Activated T-helper 2 cell treated with anti-CD3 and anti-CD28 coated beads, Interferon-gamma antibody, Interleukin-2, Interleukin-4, amounts not matched to agents 10 μg/mL and 5 μg/mL and 100 μg/mL, durations not matched to agents 14 hours and 24 hours and 36 hours (primary cell): ENCODE measurements at regions not wholly inside any gene's neighbourhood (a gene's known extent, or its start where the extent isn't known, plus 50 kb on each side); places are given as distances from the start of the nearest gene placed in this dataset.

Experiments
- DNase-seq: peaks from one replicate; pipeline ENCODE4 v3.0.0; 2021; ENCODE audit warnings: low spot score
- H3K27ac Mint-ChIP-seq: one replicate; pipeline ENCODE4 v1.8.0; 2021; ENCODE audit warnings: mixed read lengths
- H3K27me3 Mint-ChIP-seq: one replicate; pipeline ENCODE4 v1.8.0; 2021; ENCODE audit warnings: low read depth, mixed read lengths
- H3K36me3 Mint-ChIP-seq: one replicate; pipeline ENCODE4 v1.8.0; 2021; ENCODE audit warnings: low read depth, mixed read lengths
- H3K4me1 Mint-ChIP-seq: one replicate; pipeline ENCODE4 v1.8.0; 2021; ENCODE audit warnings: low read depth, mixed read lengths
- H3K4me3 Mint-ChIP-seq: one replicate; pipeline ENCODE4 v1.8.0; 2021; ENCODE audit warnings: low read depth, mild to moderate bottlenecking, moderate library complexity, mixed read lengths
- H3K9me3 Mint-ChIP-seq: one replicate; pipeline ENCODE4 v1.8.0; 2021; ENCODE audit warnings: mixed read lengths
- intact Hi-C: fragments of 100-400 bp; cut with micrococcal nuclease; formaldehyde crosslinking; loops from one replicate; pipeline ENCODE4 v1.15.1; 2023

DNA sequence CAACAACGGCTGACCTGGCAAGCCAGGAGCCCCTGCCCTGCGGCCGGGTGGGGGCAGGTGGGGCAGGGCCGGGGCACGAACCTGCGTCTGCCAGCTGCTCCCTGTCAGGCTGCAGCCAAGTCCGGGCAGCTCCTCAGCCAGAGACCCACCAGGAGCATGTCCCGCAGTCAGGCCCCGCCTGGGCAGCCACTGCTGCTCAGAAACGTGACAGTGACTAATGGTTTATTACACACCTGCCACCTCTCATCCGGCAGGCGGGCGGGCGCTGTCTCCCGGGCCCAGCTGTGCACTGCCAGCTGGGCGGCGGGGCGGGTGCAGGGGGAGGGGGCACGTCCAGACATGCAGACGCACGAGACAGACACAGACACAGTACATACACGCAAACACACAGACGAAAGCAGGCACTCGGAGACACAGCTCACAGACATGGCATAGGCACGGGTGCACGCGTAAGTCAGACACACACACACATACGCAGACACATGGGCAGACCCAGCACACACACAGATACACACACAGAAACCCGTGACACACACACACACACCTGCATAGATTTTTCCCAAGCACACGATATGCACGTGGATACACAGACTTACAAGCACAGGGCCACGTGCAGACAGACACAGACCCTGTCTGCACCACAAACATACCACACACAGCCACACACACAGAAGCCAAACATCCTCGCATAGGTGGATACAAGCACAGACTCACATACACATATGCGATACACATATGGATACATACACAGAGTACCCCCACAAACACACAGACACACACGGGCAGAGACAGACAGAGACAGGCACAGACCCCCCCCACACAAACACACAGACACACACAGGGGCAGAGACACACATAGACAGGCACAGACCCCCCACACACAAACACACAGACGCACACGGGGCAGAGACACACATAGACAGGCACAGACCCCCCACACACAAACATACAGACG lies 248.3 kb upstream of the CIBAR2 start:
- Mint-ChIP-seq H3K4me3 (no peak overlapping the region), H3K27me3 (no peaks in the 10 kb centered on the region), H3K27ac (no peak overlapping the region), H3K36me3 (no peaks in the 10 kb centered on the region), H3K4me1 (no peaks in the 10 kb centered on the region), H3K9me3 (no peaks in the 10 kb centered on the region)
- intact Hi-C loops, result no loop called here
- DNase-seq, result no peak

DNA sequence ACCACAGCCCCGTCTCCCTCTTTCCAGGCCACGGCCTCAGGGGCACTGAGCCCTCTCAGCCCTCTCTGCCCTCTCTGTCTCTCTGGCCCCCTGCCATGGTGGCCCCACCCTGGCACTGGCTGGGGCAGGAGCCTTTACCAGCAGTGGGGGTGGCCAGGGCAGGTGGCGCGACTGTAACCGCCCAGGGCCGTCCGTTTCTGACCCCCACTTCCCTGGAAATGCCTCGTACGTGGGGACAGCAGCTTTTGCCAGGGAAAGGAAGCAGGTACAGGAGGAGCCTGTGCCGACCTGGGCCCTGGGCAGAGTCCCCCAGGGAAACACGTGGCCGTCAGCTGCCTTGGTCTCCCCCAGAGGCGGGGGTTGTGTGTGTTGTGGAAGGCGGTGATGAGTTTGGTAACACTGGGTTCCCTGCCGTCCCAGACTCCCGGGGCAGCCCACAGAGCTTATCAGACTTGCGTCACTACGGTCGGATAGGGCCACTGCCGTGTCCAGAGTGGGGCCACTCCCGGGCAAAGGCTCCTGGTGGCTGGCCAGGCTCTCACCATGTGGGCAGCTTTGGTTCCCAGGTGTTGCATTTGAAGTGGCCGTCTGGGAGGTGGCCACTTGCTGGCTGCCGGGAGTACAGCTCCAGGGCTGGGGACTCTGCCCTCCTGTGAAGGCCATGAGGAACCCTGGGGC lies 249.3 kb upstream of the CIBAR2 start:
- no peak overlapping the region for H3K27ac Mint-ChIP-seq
- H3K4me1 Mint-ChIP-seq, result no peaks in the 10 kb centered on the region
- no peak overlapping the region for H3K4me3 Mint-ChIP-seq
- DNase-seq, result no peak
- H3K9me3 Mint-ChIP-seq, result no peaks in the 10 kb centered on the region
- intact Hi-C loops, result no loop called here
- H3K36me3 Mint-ChIP-seq, result no peaks in the 10 kb centered on the region
- no peaks in the 10 kb centered on the region for H3K27me3 Mint-ChIP-seq

- H3K27ac Mint-ChIP-seq, result no peak overlapping the region
- intact Hi-C loops, result no loop called here
- no peaks in the 10 kb centered on the region for H3K36me3 Mint-ChIP-seq
- no peaks in the 10 kb centered on the region for H3K4me1 Mint-ChIP-seq
- H3K4me3 Mint-ChIP-seq, result no peak overlapping the region
- no peaks in the 10 kb centered on the region for H3K27me3 Mint-ChIP-seq
- no peak for DNase-seq
- no peaks in the 10 kb centered on the region for H3K9me3 Mint-ChIP-seq
These were observed 250.2 kb upstream of the CIBAR2 start for GRCh38 chr16:85362443-85362842.

GRCh38 chr16:85363427-85363826 lies 249.7 kb upstream of the GSE1 start:
- H3K36me3 Mint-ChIP-seq, result no peaks in the 10 kb centered on the region
- no peak for DNase-seq
- no peaks in the 10 kb centered on the region for H3K27me3 Mint-ChIP-seq
- no peak overlapping the region for H3K27ac Mint-ChIP-seq
- intact Hi-C loops, result no loop called here
- no peaks in the 10 kb centered on the region for H3K9me3 Mint-ChIP-seq
- H3K4me3 Mint-ChIP-seq, result no peak overlapping the region
- no peaks in the 10 kb centered on the region for H3K4me1 Mint-ChIP-seq

- Mint-ChIP-seq H3K9me3 (no peaks in the 10 kb centered on the region), H3K27ac (no peak overlapping the region), H3K4me3 (no peak overlapping the region), H3K36me3 (no peaks in the 10 kb centered on the region), H3K27me3 (no peaks in the 10 kb centered on the region), H3K4me1 (no peaks in the 10 kb centered on the region)
- intact Hi-C loops, result no loop called here
- DNase-seq, result no peak
These were observed 249.2 kb upstream of the GSE1 start for GRCh38 chr16:85363881-85364280.

DNA sequence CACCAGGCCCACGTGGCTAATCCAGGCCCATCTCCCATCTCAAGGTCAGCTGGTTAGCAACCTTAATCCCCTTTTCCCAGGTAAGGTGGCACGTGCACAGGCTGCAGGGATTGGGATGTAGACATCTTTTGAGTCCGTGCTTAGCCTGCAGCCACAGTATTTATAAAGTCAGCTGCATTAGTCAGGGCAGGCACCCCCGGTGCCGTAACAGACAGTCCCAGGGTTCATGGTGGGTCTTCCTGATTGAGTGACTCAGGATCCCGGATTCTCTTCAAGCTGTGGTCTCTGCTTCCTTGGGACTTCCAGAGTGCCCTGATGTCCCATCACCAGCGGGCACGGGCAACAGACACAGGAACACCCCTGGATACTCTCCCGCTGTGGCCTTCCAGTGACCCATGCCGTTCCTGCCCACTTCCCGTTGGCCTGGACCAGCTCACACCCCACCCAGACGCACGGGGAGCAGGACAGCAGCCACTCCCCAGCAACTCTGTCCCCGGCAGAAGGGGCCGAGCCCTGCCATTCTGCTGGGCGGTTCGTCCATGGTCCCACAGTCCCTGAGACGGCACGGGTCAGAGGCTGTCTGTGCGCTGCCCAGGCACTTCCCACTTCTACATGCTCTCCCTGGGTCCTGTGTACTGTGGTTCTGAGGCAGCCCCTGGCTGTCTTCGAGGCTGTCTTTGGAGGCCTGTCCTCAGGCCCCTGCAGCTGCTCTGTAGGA lies 248.6 kb upstream of the GSE1 start:
- Mint-ChIP-seq H3K9me3 (no peaks in the 10 kb centered on the region), H3K27me3 (no peaks in the 10 kb centered on the region), H3K27ac (no peak overlapping the region), H3K4me3 (no peak overlapping the region), H3K36me3 (no peaks in the 10 kb centered on the region), H3K4me1 (no peaks in the 10 kb centered on the region)
- intact Hi-C loops, result no loop called here
- DNase-seq, result no peak

GRCh38 chr16:85365120-85365519 lies 248.0 kb upstream of the GSE1 start:
- no peaks in the 10 kb centered on the region for H3K4me1 Mint-ChIP-seq
- no peak for DNase-seq
- H3K27ac Mint-ChIP-seq, result no peak overlapping the region
- H3K9me3 Mint-ChIP-seq, result no peaks in the 10 kb centered on the region
- H3K27me3 Mint-ChIP-seq, result no peaks in the 10 kb centered on the region
- H3K4me3 Mint-ChIP-seq, result no peak overlapping the region
- intact Hi-C loops, result no loop called here
- H3K36me3 Mint-ChIP-seq, result no peaks in the 10 kb centered on the region

- intact Hi-C loops, result no loop called here
- Mint-ChIP-seq H3K27ac (no peak overlapping the region), H3K4me1 (no peaks in the 10 kb centered on the region), H3K9me3 (no peaks in the 10 kb centered on the region), H3K4me3 (no peak overlapping the region), H3K36me3 (no peaks in the 10 kb centered on the region), H3K27me3 (no peaks in the 10 kb centered on the region)
- DNase-seq, result no peak
These were observed 246.9 kb upstream of the GSE1 start for GRCh38 chr16:85366031-85366763.

DNA sequence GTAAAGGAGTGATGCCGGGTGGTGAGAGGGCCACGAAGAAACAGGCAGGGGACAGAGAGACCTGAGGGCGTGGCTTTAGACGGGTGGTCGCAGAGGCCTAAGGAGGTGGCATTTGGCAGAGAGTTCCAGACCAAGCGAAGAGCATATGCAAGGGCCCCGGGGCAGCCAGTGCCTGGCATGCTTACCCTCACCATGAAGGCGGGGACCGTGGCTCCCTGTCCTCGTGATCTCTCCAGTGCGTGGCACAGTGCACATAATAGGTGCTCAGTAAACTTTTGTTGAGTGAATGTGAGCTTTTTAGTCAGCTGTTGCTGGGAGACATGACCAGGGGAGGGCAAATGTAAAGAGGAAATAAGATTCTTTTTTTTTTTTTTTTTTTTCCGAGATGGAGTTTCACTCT lies 245.6 kb upstream of the GSE1 start:
- no peaks in the 10 kb centered on the region for H3K36me3 Mint-ChIP-seq
- H3K4me3 Mint-ChIP-seq, result no peak overlapping the region
- DNase-seq, result no peak
- no peaks in the 10 kb centered on the region for H3K9me3 Mint-ChIP-seq
- no peak overlapping the region for H3K27ac Mint-ChIP-seq
- intact Hi-C loops, result no loop called here
- no peaks in the 10 kb centered on the region for H3K27me3 Mint-ChIP-seq
- peaks cover 1% of the 10 kb centered on the region for H3K4me1 Mint-ChIP-seq

DNA sequence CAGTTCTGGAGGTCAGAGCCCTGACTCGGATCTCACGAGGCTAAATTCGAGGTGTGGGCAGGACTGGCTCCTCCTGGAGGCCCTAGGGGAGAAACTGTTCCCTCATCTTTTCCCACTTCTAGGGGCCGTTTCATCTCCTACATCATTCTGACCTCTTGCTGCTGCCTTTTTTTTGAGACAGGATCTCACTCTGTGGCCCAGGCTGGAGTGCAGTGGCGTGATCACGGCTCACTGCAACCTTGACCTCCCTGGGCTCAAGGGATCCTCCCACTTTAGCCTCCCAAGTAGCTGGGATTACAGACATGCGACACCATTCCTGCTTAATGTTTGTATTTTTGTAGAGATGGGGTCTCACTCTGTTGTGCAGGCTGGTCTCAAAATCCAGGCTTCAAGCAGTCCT lies 244.1 kb upstream of the GSE1 start:
- Mint-ChIP-seq H3K36me3 (no peaks in the 10 kb centered on the region), H3K4me1 (peaks cover 7% of the 10 kb centered on the region), H3K9me3 (no peaks in the 10 kb centered on the region), H3K27ac (no peak overlapping the region), H3K4me3 (no peak overlapping the region), H3K27me3 (no peaks in the 10 kb centered on the region)
- DNase-seq, result no peak
- intact Hi-C loops, result no loop called here

DNA sequence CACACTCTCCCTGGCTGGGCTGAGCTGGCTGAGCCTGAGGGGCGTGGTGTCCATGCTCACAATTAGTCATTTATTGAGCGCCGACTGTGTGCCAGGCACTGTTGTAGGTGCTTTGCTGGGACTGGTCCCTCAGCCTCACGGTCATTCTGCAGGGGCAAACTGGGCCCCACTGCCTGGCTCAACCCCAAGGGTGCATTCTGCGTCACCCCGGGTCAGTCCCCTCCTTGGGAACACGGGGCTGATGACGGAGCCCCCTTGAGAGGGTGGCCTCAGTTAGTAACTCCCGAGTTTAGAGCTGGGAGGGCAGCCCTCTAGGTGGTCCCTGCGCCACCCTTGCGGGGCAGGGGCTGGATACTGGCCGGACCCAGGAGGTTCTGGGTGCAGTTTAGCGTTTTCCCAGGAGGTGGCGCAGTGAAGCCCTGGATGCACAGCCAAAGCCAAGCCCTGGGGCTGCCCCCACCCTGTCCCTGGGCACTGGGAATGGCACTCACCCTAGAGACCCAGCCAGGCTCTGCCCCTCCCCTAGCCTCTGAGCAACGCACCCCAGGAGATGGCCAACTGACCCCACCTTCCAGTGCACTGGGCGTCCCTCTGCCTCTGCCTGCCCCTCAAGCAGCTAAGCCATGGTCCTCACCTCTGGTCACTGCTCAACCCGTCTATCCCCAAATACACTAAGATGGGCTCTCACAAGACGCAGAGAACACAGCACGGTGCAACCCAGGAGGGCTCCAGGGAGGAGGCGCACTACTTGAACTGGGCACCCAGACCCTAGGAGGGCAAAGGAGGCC lies 243.2 kb upstream of the GSE1 start:
- H3K27ac Mint-ChIP-seq, result no peak overlapping the region
- H3K36me3 Mint-ChIP-seq, result no peaks in the 10 kb centered on the region
- no peaks in the 10 kb centered on the region for H3K27me3 Mint-ChIP-seq
- peak; percentile 16 for DNase-seq
- H3K9me3 Mint-ChIP-seq, result no peaks in the 10 kb centered on the region
- peaks cover 7% of the 10 kb centered on the region for H3K4me1 Mint-ChIP-seq
- intact Hi-C loops, result no loop called here
- H3K4me3 Mint-ChIP-seq, result no peak overlapping the region

GRCh38 chr16:85370543-85370880 lies 242.6 kb upstream of the GSE1 start:
- intact Hi-C loops, result no loop called here
- no peak overlapping the region for H3K4me3 Mint-ChIP-seq
- H3K9me3 Mint-ChIP-seq, result no peaks in the 10 kb centered on the region
- no peak for DNase-seq
- H3K36me3 Mint-ChIP-seq, result no peaks in the 10 kb centered on the region
- H3K27ac Mint-ChIP-seq, result no peak overlapping the region
- H3K27me3 Mint-ChIP-seq, result no peaks in the 10 kb centered on the region
- peaks cover 7% of the 10 kb centered on the region for H3K4me1 Mint-ChIP-seq
